Astrocyte (in vitro differentiated cells and primary cell): ENCODE measurements at regions not wholly inside any gene's neighbourhood (a gene's known extent, or its start where the extent isn't known, plus 50 kb on each side); places are given as distances from the start of the nearest gene placed in this dataset.

Experiments used
- DNase-seq: peaks from one replicate; pipeline ENCODE4 v3.0.0-alpha.2; 2010; ENCODE audit warnings: low read depth
- FAIRE-seq: peaks from 2 replicates; lab custom pipeline; 2011; peaks lifted over from hg19 to GRCh38; lab: Jason Lieb, UNC
- H2AFZ ChIP-seq: 2 replicates; pipeline ENCODE4 v1.6.0; 2012; ENCODE audit warnings: low read depth, low read length, inconsistent platforms
- H3K27ac ChIP-seq: 2 replicates; pipeline ENCODE4 v1.5.1; 2011; ENCODE audit warnings: low read depth, low read length, inconsistent platforms
- H3K27me3 ChIP-seq: 2 replicates; pipeline ENCODE4 v1.6.0; 2011; ENCODE audit warnings: low read length, inconsistent platforms; ENCODE audit not compliant: insufficient read depth
- H3K36me3 ChIP-seq: 2 replicates; pipeline ENCODE4 v1.5.1; 2011; ENCODE audit warnings: low read length, inconsistent platforms; ENCODE audit not compliant: insufficient read depth
- H3K4me1 ChIP-seq: 2 replicates; pipeline ENCODE4 v1.5.1; 2011; ENCODE audit warnings: low read length, inconsistent platforms; ENCODE audit not compliant: insufficient read depth
- H3K4me2 ChIP-seq: 2 replicates; pipeline ENCODE4 v1.6.0; 2012; ENCODE audit warnings: low read length, inconsistent platforms
- H3K4me3 ChIP-seq: 2 replicates; pipeline ENCODE4 v1.5.1; 2011; ENCODE audit warnings: low read depth, mild to moderate bottlenecking, low read length, inconsistent platforms; ENCODE audit not compliant: insufficient read depth
- H3K79me2 ChIP-seq: 2 replicates; pipeline ENCODE4 v1.6.0; 2012; ENCODE audit warnings: mild to moderate bottlenecking, low read length, inconsistent platforms; ENCODE audit not compliant: insufficient read depth
- H3K9ac ChIP-seq: 2 replicates; pipeline ENCODE4 v1.6.0; 2012; ENCODE audit warnings: mild to moderate bottlenecking, low read length, inconsistent platforms
- H3K9me3 ChIP-seq: 2 replicates; pipeline ENCODE4 v1.5.1; 2012; ENCODE audit warnings: low read depth, mild to moderate bottlenecking, low read length, inconsistent platforms; ENCODE audit not compliant: insufficient read depth
- H4K20me1 ChIP-seq: 2 replicates; pipeline ENCODE4 v1.6.0; 2012; ENCODE audit warnings: low read length, inconsistent platforms; ENCODE audit not compliant: insufficient read depth
- H3K27ac Mint-ChIP-seq: one replicate; pipeline ENCODE4 v1.8.0; 2021; ENCODE audit warnings: mild to moderate bottlenecking, mixed read lengths; ENCODE audit not compliant: unreplicated experiment
- H3K27me3 Mint-ChIP-seq: one replicate; pipeline ENCODE4 v1.8.0; 2021; ENCODE audit warnings: low read depth, mixed read lengths; ENCODE audit not compliant: unreplicated experiment
- H3K36me3 Mint-ChIP-seq: one replicate; pipeline ENCODE4 v1.8.0; 2021; ENCODE audit warnings: low read depth, mixed read lengths; ENCODE audit not compliant: unreplicated experiment
- H3K4me1 Mint-ChIP-seq: one replicate; pipeline ENCODE4 v1.8.0; 2021; ENCODE audit warnings: low read depth, mixed read lengths; ENCODE audit not compliant: unreplicated experiment
- H3K4me3 Mint-ChIP-seq: one replicate; pipeline ENCODE4 v1.8.0; 2021; ENCODE audit warnings: mild to moderate bottlenecking, moderate library complexity, mixed read lengths; ENCODE audit not compliant: unreplicated experiment
- H3K9me3 Mint-ChIP-seq: one replicate; pipeline ENCODE4 v1.8.0; 2021; ENCODE audit warnings: mild to moderate bottlenecking, mixed read lengths; ENCODE audit not compliant: unreplicated experiment
- CTCF ChIP-seq: IDR thresholded peaks from 2 replicates; pipeline ENCODE4 v1.5.1; 2011; ENCODE audit warnings: low read depth, mild to moderate bottlenecking, inconsistent platforms, low read length, moderate library complexity; ENCODE audit not compliant: insufficient read depth
- EZH2 ChIP-seq: IDR thresholded peaks from 2 replicates; pipeline ENCODE4 v1.6.1; 2012; ENCODE audit warnings: mild to moderate bottlenecking, low read length, inconsistent platforms; ENCODE audit not compliant: insufficient read depth

DNA sequence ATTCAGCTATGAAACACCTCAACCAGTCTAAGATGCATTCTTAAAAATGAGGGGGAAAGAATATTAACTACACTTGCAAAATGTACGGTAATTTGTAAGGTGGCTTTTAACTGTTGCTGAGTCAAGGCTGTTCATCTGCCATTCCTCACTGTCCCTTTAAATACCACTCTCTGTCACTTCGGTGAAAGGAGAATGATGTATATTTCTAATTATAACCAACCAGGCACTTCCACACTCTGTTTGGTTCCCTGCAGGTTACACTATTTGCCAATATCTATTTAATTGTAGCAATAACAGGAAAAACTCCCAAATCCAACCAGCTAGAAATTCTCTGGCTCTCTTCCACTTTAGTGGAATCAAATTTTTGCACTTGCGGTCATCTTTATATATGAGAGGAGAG, 70.5 kb upstream of the SLCO3A1 start:
- Mint-ChIP-seq H3K27ac (no peak overlapping the region), H3K4me1 (no peaks in the 10 kb centered on the region), H3K9me3 (peaks cover 6% of the 10 kb centered on the region), H3K36me3 (no peaks in the 10 kb centered on the region), H3K27me3 (peaks cover 18% of the 10 kb centered on the region), H3K4me3 (no peak overlapping the region)
- Histone ChIP-seq H3K79me2 (no peaks in the 10 kb centered on the region), H4K20me1 (no peaks in the 10 kb centered on the region), H3K27ac (no peak overlapping the region), H3K9me3 (no peaks in the 10 kb centered on the region), H2AFZ (no peak overlapping the region), H3K4me1 (no peaks in the 10 kb centered on the region), H3K36me3 (no peaks in the 10 kb centered on the region), H3K27me3 (no peaks in the 10 kb centered on the region), H3K4me3 (no peak overlapping the region), H3K4me2 (no peak overlapping the region), H3K9ac (no peak overlapping the region)
- FAIRE-seq (no peak), DNase-seq (no peak)
- no peak for TF ChIP-seq CTCF
- TF ChIP-seq EZH2, result no peak

DNA sequence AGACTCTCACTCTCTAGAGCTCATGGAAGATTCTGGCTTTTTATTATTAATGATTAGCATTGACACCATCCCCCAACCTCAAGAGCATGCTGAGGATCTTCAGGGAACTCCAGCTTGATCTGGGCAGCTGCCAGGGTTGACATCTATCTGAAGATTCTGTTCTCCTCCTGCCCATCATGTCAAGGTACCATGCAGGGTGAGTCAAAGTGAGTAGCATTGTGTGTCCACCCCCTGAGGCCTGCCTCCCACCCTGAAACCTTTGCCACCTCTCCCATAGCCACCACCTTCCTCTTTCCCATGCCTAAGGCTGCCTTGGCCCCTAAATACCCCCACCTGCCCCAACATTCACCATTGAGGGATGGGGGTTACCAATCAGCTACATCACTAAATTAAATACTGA, 70.1 kb upstream of the SLCO3A1 start:
- H3K4me2 ChIP-seq, result no peak overlapping the region
- no peak overlapping the region for H2AFZ ChIP-seq
- no peaks in the 10 kb centered on the region for H3K79me2 ChIP-seq
- H3K27me3 Mint-ChIP-seq, result peaks cover 18% of the 10 kb centered on the region
- H3K9ac ChIP-seq, result no peak overlapping the region
- no peak overlapping the region for H3K27ac ChIP-seq
- no peak for FAIRE-seq
- no peaks in the 10 kb centered on the region for H3K36me3 Mint-ChIP-seq
- no peaks in the 10 kb centered on the region for H3K4me1 Mint-ChIP-seq
- H4K20me1 ChIP-seq, result no peaks in the 10 kb centered on the region
- no peaks in the 10 kb centered on the region for H3K27me3 ChIP-seq
- H3K9me3 Mint-ChIP-seq, result peaks cover 6% of the 10 kb centered on the region
- no peaks in the 10 kb centered on the region for H3K4me1 ChIP-seq
- H3K36me3 ChIP-seq, result no peaks in the 10 kb centered on the region
- no peak overlapping the region for H3K4me3 ChIP-seq
- H3K27ac Mint-ChIP-seq, result no peak overlapping the region
- no peak for DNase-seq
- TF ChIP-seq EZH2 (no peak), CTCF (no peak)
- no peak overlapping the region for H3K4me3 Mint-ChIP-seq
- no peaks in the 10 kb centered on the region for H3K9me3 ChIP-seq

DNA sequence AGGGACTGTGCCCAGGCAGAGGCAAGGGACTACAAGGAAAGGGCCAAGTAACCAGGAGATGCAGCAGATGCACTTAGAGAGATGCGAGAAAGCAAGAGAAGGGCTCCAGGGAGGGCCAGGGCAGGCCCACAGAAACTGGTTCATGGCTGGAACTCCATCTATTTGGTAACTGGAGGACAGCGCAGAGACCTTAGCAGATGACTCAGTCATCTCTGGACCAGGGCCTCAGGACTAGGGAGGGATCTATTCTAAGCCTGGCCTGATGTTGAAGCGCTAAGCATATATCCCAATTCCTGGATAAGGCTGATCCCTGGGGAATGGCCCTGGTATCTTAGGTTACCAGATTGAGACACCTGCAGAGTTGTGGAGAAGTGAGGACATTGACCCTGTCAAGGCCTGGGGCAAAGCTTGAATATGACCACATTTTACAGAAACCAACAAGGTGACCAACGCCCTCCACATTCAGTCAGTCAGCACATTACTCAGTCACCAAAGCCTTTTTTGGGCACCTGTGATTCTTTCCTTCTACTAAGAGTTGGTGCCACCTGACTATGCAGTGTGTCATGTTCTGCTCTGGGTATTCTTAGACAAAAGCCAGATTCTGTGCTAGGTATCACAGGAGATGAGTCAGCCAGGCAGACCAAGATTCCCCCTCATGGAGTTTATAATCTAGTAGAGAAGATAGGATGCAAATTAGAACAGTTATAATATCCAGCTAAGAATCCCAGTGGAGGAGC, 68.4 kb upstream of the SLCO3A1 start:
- no peaks in the 10 kb centered on the region for H3K9me3 ChIP-seq
- no peaks in the 10 kb centered on the region for H3K36me3 ChIP-seq
- Mint-ChIP-seq H3K27me3 (peaks cover 14% of the 10 kb centered on the region), H3K36me3 (no peaks in the 10 kb centered on the region), H3K27ac (no peak overlapping the region), H3K4me1 (no peaks in the 10 kb centered on the region), H3K4me3 (no peak overlapping the region), H3K9me3 (peaks cover 6% of the 10 kb centered on the region)
- H3K4me2 ChIP-seq, result no peak overlapping the region
- TF ChIP-seq CTCF (no peak), EZH2 (no peak)
- H2AFZ ChIP-seq, result no peak overlapping the region
- FAIRE-seq (no peak), DNase-seq (no peak)
- H3K27ac ChIP-seq, result no peak overlapping the region
- H3K4me1 ChIP-seq, result no peaks in the 10 kb centered on the region
- H3K27me3 ChIP-seq, result no peaks in the 10 kb centered on the region
- no peak overlapping the region for H3K4me3 ChIP-seq
- no peaks in the 10 kb centered on the region for H4K20me1 ChIP-seq
- H3K9ac ChIP-seq, result no peak overlapping the region
- H3K79me2 ChIP-seq, result no peaks in the 10 kb centered on the region
